ENCODE measurements at regions not wholly inside any gene's neighbourhood (a gene's known extent, or its start where the extent isn't known, plus 50 kb on each side); places are given as distances from the start of the nearest gene placed in this dataset.
"Not testable (repeated sequence)": the region's sequence is repeated elsewhere in the genome, so short reads cannot be mapped to it uniquely, and the experiment has no call there.

DNA sequence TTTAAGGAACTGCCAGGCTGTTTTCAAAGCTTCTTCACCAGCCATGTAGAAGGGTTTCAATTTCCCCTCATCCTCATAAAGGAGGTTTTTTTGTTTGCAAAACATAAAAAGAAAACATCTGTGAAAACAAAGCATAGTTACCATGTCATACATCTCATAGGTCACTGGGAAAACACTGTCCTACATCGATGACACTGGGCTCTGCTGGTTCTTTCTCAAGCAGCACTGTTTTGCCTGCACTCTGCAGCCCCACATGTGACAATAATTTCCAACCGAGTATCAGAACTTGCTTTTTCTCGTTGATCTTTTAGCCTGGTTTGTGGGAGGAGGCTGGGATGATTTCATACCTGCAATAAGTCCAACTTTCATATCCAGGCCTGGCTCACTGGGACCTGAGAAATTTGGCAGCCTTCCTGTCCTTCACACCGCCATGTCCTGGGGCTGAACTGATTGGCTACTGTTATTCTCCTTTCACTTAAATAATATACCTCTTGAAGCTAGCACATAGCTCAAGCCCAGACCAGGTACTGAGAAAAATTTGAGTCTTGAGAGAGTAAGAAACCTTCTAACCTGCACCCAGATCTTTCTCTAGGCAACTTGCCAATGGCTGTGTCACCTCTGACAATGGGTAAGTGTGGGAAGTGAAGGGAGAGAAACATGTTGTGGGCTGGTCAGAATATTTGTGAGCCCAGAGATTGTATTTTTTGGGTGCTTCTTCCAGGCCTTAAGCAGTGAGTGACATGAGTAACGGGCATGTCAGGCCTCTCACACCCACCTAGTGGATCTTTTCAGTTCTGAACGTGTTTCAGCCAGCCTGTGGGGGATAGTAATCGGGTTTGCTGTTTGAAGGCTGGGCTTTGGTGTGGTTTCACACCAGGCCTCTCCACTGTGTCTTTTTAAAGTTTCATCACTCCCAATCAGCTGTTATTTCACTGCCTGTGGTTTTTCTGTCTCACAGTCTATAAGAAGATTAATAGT lies 502.8 kb downstream of the NTRK2 start:
- DNase-seq (ENCODE audit: extremely low read depth, low read depth) = no peak
- TF ChIP-seq, protein P1, sequence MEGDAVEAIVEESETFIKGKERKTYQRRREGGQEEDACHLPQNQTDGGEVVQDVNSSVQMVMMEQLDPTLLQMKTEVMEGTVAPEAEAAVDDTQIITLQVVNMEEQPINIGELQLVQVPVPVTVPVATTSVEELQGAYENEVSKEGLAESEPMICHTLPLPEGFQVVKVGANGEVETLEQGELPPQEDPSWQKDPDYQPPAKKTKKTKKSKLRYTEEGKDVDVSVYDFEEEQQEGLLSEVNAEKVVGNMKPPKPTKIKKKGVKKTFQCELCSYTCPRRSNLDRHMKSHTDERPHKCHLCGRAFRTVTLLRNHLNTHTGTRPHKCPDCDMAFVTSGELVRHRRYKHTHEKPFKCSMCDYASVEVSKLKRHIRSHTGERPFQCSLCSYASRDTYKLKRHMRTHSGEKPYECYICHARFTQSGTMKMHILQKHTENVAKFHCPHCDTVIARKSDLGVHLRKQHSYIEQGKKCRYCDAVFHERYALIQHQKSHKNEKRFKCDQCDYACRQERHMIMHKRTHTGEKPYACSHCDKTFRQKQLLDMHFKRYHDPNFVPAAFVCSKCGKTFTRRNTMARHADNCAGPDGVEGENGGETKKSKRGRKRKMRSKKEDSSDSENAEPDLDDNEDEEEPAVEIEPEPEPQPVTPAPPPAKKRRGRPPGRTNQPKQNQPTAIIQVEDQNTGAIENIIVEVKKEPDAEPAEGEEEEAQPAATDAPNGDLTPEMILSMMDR (IDR thresholded peaks at IDR 0.05; ENCODE audit: low read depth, low read length) = no peak

DNA sequence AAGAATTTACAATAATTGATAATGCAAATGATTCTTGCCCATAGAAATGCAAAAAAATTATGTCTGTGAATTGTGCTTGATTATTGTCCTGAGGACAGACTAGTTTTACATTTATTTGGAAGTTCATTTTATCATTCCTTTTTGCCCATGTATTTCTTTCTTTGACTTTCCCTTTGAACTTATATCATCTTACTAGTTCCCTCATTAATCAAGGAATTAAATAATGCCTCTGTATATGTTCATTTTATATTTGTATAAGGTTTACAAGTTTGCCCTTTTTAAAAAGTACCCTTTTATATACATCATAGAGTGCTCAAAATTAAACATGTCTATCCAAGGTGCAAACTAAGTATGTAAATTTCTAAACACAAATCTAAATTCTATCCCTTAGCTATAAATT lies 501.6 kb downstream of the NTRK2 start:
- TF ChIP-seq, protein P1 (IDR thresholded peaks at IDR 0.05; ENCODE audit: low read depth, low read length) = no peak
- DNase-seq (ENCODE audit: extremely low read depth, low read depth) = no peak

DNA sequence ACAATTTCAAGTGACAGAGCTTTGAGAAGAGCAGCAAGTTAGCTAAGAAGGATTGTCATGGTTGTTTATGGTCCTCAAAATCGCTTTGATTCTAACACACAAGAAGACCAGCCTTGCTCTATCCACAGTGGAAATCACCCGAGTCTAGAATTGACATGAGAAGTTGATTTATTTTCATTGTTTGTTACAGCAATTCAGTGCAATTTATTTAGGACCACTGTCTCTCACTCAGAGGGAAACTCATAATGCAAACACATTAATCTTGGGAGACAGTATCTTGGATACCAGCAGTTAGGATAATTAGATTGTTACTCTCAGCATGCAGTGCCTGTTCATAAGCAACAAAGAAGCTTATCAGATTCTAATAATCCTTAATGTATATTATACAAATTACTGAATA lies 498.9 kb downstream of the NTRK2 start:
- DNase-seq (ENCODE audit: extremely low read depth, low read depth) = no peak

DNA sequence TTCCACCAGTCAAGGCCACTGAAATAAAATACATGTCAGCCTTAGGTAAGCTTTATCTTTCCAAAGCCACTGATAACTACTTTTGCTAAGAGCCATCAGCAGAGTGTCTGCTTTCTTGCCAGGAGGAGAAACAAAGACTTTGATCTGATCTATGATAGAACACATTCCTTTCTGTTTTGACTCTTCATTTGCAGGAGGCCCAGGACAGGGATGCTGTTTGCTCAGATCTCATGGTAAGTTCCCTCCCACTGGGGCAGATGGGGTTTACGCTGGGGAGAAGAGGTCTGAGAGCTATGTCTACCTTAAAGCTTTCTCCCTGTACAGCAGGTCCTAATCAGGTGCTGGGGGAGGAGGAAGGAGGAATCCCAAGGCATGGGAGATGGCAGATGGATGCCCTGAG lies 497.6 kb downstream of the NTRK2 start:
- DNase-seq (ENCODE audit: extremely low read depth, low read depth) = no peak
- TF ChIP-seq, protein P1 (IDR thresholded peaks at IDR 0.05; ENCODE audit: low read depth, low read length) = no peak

More for the DNA sequence above, 498.9 kb downstream of the NTRK2 start:
- TF ChIP-seq, protein P1 (IDR thresholded peaks at IDR 0.05; ENCODE audit: low read depth, low read length) = no peak

DNA sequence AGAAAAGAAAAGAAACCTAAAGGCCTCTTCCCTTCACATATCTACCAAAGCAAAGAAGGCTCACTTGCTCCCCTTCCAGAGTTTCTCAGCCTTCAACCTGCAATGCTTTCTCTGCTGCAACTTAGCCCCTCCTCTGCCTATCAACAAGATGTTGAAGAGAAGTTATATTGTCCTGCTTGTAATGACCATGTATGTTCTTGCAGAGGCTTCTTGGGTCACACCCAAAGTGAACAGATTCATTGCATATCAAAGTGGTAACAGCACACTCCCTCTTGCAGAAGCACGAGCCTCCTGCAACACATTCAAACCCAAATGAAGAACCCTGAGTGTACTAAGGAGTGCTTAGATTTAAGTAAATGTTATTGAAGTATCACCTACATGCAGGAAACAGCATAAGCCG lies 494.3 kb downstream of the NTRK2 start:
- DNase-seq (ENCODE audit: extremely low read depth, low read depth) = no peak
- TF ChIP-seq, protein P1 (IDR thresholded peaks at IDR 0.05; ENCODE audit: low read depth, low read length) = no peak

DNA sequence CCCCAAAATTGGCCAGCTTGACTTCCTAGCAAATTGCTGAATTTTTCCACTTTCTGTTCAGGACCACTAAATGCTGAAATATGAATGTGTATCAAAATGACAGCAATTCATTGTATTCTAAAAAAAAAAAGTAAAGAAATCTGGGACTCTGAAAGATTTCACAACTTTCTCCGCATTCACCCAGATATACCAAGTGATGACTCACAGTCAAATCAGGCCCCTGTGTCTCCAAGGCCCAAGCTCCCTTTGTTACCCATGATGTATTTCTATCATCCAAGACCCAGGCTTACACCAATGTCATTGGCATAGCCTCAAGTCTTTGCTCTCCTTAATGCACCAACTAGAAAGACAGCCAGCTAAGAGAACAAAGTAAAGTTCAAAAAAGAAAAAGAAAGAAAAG lies 493.9 kb downstream of the NTRK2 start:
- TF ChIP-seq, protein P1 (IDR thresholded peaks at IDR 0.05; ENCODE audit: low read depth, low read length) = no peak
- DNase-seq (ENCODE audit: extremely low read depth, low read depth) = no peak

DNA sequence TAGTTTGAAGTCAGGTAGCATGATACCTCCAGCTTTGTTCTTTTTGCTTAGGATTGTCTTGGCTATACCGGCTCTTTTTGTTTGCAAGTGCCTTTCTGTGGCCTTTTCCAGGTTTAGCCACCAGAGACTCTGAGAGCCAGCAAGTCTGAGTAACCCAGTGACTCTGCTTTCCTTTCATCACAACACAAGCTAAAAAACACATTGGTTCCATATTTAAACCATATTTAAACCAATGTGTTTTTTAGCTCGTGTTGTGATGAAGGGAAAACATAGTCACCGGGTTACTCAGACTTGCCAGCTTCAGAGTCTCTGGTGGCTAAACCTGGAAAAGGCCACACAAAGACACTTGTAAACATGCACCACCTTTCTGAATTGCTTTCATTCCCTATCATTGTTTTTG lies 493.3 kb downstream of the NTRK2 start:
- TF ChIP-seq, protein P1 (IDR thresholded peaks at IDR 0.05; ENCODE audit: low read depth, low read length) = no peak
- no peak for DNase-seq (ENCODE audit: extremely low read depth, low read depth)

DNA sequence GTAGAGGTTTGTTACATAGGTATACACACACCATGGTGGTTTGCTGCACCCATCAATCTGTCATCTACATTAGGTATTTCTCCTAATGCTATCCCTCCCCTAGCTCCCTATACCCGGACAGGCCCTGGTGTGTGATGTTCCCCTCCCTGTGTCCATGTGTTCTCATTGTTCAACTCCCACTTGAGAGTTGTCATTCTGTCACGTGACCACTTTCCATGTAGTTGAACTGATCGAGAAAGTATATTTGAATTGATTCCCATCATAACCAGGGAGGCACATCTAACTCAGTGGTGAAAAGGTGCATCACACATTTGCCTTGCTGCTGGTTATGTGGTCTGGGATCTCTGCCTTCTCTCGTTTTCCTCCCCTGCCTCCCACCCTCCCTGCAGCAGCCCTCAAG lies 491.4 kb downstream of the NTRK2 start:
- not testable (repeated sequence) for DNase-seq (ENCODE audit: extremely low read depth, low read depth)

Measured in AG09319 (cell line).